Gastrocnemius medialis (tissue), 4 donors: ENCODE measurements at regions not wholly inside any gene's neighbourhood (a gene's known extent, or its start where the extent isn't known, plus 50 kb on each side); places are given as distances from the start of the nearest gene placed in this dataset.
"Not testable (repeated sequence)": the region's sequence is repeated elsewhere in the genome, so short reads cannot be mapped to it uniquely, and the experiment has no call there.

ENCODE experiments used
- CTCF ChIP-seq, 5 experiments: fragments of 450-650 bp in 3 of 5; fragments of 200-600 bp in 2 of 5; sonication (generic) in 2 of 5; IDR thresholded peaks in 4 of 5; conservative IDR thresholded peaks in 1 of 5; 1 replicate in 4 of 5; 2 replicates in 1 of 5; pipeline ENCODE4 v1.5.1; 2016 to 2019; ENCODE audit warnings: antibody characterized with exemption in 5 of 5, mild to moderate bottlenecking in 3 of 5, moderate library complexity in 3 of 5
- POLR2A ChIP-seq, 2 donors: fragments of 450-650 bp; IDR thresholded peaks; one replicate each; pipeline ENCODE4 v1.6.1; 2017; ENCODE audit warnings: antibody characterized with exemption in 2 of 2, mild to moderate bottlenecking in 2 of 2, moderate library complexity in 2 of 2

GRCh38 chr1:120947114-120947513 is 57.5 kb downstream of the PPIAL4A start:
- TF ChIP-seq CTCF (IDR thresholded peaks at IDR 0.05 in 4 of 5, conservative IDR thresholded peaks at IDR 0.05 in 1 of 5); POLR2A (IDR thresholded peaks at IDR 0.05): not testable (repeated sequence)
